ENCODE measurements at regions not wholly inside any gene's neighbourhood (a gene's known extent, or its start where the extent isn't known, plus 50 kb on each side); places are given as distances from the start of the nearest gene placed in this dataset.
"Not testable (repeated sequence)": the region's sequence is repeated elsewhere in the genome, so short reads cannot be mapped to it uniquely, and the experiment has no call there.

DNA sequence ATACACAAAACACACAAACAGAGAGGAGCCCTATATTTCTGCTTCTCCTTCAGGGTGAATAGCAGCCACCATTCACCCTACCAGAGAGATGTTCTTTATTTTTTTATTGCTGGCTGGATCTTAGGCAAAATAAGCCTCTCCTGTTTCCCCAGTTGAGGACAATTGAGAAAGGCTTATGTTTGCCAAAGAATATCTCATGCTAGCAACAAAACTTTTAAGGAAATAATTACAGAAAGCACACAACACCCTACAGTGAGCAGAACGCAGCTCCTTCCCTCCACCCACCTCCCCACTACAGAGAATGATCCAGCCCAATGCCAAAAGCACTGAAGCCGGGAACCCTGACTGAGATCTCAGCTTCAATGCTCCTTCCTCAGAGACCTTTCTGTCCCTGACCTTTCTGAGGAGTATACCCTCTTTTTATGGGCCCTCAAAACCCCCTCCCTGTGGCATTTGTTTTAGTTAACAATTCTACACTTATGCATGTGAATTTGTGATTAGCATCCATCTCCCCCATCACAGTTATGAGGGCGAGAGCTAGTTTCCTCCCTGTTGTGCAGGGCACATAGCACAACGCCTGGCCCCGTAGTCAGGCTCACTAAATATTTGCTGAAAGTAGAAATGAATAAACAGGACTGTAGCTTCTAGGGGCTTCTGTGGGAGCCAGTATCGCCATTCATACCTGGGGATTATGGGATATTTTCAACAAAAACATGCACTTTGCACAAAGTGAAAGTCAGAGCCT lies 491.6 kb upstream of the CDH4 start:
- DNase-seq (ENCODE audit: low spot score) = no peak

DNA sequence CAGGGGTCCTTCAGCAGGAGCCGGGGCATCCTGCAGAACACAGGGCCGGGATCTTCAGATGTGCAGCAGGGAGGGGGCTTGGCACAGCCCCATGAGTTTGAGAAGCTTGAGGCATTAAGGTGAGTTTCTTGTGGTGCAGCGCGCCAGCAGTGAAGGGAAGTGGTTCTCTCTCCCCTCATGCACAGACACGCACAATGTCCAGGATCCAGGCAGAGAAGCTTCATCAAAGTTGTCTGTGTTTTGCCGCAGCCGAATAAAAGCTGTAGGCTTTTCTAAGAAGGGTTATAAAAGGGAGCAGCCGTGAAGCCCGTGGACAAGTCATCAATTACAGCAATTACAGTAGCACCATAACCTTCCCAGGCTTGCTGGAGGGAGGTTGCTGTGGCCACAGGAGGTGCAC lies 491.0 kb upstream of the CDH4 start:
- no peak for DNase-seq (ENCODE audit: low spot score)

DNA sequence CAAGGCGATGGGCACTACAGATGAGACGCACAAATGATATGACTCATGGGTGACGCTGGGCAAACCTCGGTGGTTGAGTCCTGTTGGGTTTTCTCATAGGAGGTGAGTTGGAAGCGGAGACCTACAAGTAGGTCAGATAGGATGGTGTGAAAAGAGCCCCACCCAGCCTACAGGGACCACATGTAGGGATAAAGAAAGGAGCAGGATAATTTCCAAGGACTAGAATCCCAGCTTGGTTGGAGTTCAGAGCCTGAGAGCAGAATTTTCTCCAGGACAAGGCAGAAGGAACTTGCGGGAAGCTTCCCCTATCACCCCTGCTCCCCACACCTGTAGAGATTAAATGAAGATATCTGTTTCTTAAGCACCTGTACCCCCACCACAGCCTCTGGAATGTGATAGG lies 489.7 kb upstream of the CDH4 start:
- no peak for DNase-seq (ENCODE audit: low spot score)

DNA sequence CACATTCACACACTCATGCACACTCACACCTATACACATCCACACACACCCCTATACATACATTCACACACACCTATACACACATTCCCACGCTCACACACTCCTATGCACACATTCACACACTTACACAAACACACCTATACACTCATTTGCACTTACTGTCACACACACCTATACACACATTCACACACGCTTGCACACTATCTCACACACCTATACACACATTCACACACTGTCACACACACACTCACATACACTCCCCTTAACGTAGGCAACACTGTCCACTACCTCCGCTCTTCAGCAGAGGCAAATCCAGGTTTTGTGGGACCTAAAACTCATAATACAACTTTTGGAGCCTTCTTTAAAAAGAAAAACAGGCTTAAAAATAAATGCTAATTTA lies 487.7 kb upstream of the CDH4 start:
- DNase-seq (ENCODE audit: low spot score) = no peak

DNA sequence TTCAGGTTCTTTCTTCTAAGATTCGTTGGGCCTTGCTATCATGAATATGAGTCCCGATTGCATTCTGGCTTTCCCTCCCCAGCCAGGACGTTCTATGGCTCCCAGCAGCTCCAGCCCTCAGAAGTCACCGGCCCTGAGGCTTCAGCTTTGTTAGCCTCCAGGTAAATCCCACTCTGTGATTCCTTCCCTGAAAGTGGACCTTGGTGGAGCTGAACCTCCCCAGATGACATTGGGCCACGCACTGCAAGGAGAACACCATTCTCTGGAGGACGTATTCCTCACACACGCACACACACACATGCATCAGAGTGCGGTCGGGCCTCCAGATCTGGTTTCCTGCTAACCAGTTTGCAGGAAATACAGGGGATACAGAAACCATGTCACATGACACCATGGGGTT lies 487.3 kb upstream of the CDH4 start:
- DNase-seq (ENCODE audit: low spot score) = no peak

DNA sequence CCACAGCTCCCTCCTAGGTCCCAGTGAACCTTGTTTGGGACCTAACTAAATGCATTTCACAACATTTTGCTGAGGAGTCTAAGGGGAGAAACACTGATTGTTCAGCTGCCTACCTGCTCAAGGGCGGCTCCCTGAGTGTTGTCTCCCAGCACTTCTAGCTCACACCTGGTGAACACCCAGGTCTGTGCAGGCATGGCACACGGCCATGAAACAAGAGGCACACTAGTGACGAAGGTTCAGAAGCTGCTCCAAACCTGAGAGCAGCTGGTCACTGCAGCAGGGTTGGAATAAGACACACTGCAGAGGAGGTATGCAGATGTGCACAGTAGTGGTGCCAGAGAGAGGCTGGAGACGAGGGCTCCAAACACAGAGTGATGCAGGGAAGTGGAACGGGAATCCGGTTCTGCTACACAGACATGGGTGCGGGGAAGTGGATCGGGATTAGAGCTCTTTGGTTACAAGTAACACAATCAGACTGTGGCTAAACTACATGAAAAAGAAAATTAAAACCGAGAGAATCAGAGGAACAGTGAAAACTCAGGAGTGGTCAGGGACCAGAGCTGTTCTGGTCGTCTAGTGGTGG lies 486.1 kb upstream of the CDH4 start:
- DNase-seq (ENCODE audit: low spot score) = no peak

DNA sequence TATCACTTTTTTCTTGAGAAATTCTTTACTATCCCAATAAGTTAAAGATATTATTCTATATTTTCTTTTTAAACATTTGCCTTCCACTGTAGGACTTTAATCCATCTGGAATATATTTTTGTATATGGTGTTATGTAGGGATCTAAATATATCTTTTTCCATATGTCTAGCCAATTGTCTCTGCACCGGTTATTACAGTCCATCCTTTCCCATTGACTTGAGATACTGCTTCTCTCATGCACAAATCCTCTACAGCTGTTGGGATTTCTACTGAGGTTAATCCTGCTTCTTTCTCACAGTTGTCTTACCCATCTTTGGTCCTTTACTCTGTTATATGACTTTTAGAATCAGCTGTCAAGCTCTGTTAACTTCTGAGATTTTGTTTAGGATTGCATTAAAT lies 483.8 kb upstream of the CDH4 start:
- DNase-seq (ENCODE audit: low spot score) = no peak

DNA sequence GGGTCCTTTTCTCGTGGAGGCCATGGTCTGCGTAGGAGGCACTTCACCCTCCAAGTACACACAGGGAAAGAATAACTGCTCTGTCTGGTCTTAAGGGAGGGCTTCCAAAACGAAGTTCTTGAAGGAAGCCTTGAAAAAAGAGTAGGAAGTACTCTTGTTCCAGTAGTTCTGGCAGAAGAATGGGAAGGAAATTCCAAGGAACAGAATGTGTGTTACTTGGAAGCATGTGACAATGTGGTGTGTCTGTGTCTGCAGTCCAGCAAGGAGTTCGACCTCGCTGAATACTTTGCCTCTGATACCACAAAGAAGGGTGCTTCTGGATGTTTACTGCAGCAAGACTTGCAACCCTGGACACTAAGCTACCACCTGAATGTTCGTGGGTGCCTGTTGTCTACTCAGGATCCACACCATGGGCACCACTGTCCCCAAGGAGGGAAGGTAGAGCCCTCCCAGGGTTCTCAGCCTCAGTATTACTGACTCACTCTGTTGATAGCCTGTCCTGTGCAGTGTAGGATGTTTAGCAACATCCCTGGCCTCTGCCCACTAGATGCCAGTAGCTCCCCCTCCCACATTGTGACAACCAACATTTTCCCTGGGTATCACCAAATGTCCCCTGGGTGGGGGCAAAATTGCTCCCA lies 471.6 kb upstream of the CDH4 start:
- no peak for DNase-seq (ENCODE audit: low spot score)

DNA sequence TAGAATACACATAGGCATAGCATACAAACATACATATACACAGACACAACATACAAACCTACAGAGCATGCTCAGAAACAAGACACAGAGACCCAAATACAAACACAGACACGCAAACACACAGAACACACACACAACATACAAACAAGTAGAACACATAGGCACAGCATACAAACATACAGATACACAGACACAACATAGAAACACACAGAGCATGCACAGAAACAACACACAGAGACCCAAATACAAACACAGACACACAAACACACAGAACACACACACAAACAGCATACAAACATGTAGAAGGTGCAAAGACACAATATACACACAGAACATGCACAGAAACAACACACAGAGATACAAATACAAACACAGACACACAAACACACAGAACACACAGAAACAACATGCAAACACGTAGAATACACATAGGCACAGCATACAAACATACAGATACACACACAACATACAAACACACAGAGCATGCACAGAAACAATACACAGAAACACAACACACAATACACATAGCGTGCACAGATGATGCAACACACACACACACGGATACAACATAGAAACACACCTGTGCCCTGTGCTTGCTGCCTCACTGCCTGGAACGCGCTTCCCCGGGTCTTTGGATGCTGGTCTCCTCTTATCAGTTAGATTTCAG lies 469.0 kb upstream of the CDH4 start:
- no peak for DNase-seq (ENCODE audit: low spot score)

DNA sequence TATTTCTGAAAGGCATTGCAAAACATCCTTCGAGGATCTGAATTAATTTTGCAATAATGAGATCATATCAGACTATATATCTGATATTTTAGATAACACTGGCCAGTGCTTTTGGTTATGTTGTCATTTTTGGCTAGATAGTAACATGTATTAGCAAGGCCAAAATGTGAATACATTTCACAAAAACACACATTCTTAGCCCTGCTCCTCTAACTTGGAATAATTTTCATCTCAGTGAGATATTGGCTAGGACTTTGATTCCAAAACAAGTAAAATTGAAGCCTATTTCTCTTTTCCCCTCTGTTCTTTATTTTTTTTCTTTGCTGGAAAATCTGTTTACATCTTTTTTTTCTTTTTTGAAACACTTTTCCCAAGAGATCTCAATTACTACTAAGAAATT lies 466.8 kb upstream of the CDH4 start:
- no peak for DNase-seq (ENCODE audit: low spot score)

DNA sequence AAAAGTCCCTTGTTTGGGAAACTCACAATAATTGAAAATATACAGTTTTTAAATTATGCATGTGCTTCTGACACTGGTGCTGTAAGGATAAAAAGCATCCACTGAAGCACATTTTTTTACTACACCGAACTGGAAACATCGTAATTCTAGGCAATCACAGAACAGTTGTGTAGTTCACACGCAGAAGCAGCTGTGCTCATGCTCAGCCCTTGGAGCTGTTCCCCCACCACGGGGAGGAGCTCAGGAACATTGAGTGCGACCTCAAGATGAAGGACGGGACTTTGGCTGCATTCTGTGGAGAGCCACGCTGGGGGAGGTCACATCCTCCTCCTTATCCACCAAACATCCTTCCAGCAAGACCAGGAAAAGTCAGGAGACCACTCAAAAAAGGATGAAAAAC lies 466.3 kb upstream of the CDH4 start:
- DNase-seq (ENCODE audit: low spot score) = no peak

DNA sequence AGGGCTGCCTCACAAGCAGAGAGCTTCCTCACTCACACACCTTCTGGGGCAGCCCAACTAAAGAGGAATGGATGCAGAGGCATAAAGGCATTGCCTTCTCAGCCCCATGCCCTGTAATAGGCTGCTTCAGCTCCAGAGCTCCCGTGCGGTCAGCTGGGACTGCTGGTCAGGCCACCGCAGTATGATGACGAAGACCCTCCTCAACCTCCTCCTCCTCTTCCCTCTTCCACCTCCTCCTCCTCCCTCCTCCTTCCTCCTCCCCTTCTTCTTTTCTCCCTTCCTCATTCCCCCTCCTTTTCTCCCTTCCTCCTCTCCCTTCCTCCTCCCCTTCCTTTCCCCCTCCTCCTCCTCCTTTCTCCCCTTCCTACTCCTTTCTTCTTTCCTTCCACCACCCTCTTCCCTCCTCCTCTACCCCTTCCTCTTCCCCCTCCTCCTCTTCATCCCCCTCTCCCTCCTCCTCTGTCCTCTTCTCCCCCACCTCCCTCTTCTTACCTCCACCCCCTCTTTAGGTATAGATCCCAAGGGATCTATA lies 465.3 kb upstream of the CDH4 start:
- no peak for DNase-seq (ENCODE audit: low spot score)

DNA sequence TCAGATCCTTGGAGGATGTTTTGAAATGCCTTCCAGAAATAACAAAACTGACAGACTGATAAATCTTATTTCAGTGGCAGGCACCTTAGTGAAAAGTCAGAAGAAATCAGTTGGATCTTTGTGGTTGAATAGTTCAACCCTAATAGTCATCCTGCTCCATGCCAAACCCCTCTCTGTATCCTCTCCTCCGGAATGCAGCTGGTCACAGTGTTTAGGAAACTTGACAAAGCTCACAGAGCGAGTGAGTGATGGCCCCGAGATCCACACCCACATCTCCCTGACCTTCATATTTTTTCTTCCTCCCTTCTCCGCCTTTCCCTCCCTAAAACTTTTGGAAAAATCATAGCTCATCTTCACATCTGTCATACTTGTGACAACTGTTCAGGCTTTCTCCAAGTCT lies 464.8 kb upstream of the CDH4 start:
- DNase-seq (ENCODE audit: low spot score) = no peak

DNA sequence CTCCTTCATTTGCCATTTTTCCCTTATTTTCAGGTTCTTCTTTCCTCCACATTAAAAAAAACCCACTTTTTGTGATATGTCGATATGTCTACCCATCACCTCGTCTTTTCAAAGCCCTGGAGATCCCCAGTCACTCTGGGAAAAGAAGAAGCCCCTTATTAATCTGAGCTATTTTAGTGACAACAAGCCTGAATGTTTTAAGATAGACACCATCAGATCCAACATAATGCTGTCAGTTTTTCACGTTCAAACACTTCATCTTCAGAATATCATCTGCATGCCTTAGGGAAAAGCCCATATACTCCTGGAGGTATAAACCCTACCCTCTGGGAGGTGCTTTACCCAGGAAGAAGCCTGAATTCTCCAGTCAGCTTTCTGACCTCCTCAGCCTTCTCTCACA lies 464.0 kb upstream of the CDH4 start:
- DNase-seq (ENCODE audit: low spot score) = no peak

DNA sequence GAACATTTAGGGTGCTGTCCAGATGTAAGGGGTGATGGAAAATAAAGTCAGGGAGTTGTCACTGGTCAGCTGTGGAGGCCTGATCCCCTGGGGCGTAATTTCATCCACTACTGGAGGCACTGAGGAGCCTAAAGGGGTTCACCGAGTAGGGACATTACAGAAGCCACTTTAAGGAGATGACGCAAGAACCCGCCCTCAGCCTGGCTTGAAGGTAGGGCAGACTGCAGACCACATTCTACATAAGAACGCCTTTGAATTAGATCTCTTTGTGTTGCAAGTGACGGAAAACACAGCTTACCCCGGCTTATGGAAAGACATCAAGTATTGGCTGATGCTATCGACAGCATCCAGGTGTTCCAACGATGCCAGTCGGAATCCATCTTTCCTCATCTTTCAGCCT lies 462.7 kb upstream of the CDH4 start:
- DNase-seq (ENCODE audit: low spot score) = no peak

DNA sequence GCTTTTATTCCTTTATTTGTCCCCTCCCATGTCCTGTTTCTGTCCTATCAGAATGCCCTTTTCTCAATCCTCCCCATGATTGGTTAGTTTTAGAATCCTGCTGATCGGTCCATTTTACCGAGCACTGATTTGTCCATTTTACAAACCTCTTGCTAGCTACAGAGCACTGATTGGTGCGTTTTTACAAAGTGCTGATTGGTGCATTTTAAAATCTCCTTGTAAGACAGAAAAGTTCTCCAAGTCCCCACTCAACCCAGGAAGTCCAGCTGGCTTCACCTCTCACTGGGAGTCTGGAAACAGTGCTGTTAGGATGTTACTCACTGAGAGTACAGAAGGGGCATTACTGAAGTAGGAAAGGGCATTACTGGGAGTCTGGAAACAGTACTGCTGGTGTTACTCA lies 461.7 kb upstream of the CDH4 start:
- DNase-seq (ENCODE audit: low spot score) = not testable (repeated sequence)

DNA sequence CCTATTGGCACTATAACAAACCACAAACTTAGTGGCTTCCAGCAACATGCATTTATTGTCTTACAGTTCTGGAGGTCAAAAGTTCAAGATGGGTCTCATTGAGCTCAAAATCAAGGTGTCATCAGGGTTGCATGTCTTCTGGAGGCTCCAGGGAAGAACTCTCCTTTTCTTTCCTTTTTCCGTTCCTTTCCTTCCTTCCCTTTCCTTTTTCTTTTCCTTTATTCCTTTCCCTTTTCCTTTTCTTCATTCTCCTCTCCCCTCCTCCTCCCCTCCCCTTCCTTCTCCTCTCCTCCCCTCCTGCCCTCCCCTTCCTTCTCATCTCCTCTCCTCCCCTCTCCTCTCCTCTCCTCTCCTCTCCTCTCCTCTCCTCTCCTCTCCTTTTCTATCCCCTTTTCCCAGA lies 460.2 kb upstream of the CDH4 start:
- DNase-seq (ENCODE audit: low spot score) = no peak

DNA sequence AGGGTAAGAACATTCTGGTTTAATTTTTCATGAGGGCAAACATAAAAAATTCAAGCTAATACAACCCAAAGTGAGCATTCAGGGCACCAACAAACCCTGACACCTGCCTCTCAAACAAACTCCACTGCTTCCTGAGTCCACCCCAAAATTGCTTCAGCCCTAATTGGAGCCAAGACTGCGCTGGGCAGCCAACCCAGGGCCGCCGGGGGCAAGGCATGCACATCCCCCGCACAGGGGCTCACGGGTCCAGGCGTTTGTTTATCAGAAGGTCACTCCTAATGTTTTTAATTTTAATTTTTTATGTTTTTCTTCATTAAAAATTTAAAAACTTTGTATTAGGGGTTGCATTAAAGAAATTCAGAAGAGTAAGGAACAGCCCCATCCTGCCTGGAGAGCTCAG lies 459.1 kb upstream of the CDH4 start:
- no peak for DNase-seq (ENCODE audit: low spot score)

DNA sequence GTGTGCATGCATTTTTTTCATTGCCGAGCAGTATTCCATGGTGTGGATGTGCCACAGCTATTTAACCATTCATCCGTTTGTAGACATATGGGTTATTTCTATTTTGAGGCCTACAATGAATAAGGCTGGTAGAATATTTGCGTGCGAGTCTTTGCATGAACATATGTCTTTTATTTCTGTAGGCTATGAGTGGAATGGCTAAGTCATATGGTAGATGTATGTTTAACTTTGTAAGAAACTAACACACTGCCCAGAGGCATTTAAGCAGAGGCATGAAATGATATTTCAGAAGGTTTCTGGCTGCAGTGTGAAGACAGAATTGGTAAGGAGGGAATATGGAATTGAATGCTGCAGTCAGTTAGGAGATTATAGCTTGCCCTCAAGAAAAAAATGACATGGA lies 457.4 kb upstream of the CDH4 start:
- no peak for DNase-seq (ENCODE audit: low spot score)

DNA sequence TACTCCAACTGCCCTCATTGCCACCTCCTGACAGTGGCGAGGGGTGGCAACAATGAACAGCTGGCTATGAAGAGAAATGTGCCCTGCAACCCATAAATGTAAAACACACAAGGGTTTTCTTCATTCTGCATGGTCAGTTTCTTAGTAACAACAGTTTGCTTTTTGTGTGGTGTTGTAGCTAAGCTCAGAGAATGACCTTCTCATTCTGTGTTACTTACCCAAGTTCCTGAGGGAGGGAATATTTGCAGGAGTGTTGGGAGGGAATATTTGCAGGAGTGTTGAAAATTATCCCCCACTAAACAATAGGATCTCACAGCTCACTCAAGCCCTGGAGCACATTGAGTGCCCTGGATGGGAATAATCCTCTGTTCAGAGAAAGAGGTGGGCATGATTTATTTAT lies 456.4 kb upstream of the CDH4 start:
- DNase-seq (ENCODE audit: low spot score) = no peak

DNA sequence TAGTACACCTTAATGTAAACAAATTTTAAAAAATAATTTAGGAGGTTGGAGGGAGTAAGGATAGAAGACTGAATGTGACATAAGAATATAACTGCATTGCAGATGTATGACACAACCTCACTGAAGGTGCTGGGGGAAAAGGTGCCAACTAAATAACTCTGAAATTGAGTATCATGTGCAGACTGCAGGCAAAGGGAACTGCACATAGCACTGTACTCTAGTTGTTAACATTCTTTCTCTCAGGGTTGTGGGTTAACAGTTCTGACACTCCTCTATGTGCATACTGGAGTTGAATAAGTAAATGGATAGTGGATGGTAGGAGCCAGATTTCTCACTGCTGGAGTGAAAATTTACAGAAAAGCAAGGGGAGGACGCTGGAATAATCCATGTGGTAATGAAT lies 451.9 kb upstream of the CDH4 start:
- no peak for DNase-seq (ENCODE audit: low spot score)

DNA sequence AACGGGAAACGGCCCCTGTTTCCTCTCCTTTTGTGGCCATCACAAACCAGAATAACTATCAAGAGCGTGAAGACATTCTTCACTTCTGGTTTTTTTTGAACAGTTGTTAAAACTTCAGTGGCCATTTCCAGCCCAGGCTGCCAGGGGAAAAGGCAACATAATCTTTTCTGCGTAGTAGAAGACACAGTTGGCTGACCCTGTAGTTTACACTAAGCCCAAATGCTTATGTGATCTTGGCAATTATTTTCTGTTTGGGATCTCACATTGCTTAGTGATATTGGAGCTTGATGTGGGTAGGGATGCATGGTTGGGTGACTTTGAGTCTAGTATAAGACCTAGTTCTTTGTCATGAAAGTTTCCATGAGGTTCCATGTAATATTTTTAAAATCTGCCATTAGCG lies 449.4 kb upstream of the CDH4 start:
- no peak for DNase-seq (ENCODE audit: low spot score)
